ENCODE measurements at regions not wholly inside any gene's neighbourhood (a gene's known extent, or its start where the extent isn't known, plus 50 kb on each side); places are given as distances from the start of the nearest gene placed in this dataset.

DNA sequence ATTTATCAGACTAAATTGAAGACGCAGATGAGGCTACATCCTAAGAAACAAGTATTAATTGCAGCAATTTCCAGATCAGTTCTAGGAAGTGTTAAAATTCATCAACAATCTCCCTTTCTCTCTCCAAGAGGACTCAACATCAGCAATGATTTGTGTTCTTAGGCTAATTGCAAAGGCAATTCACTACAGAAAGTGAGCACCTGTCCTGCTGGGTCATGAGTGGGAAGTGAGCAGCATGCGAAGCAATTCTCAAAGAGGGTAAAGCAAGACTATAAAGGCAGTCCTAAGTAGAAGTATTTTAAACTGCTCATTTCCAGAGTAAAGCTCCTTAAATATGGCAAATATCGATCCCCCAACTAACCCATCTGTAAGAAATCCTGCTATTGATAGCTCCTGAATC, 1191.0 kb upstream of the ALCAM start:
- Histone ChIP-seq H3K4me1 (no peaks in the 10 kb centered on the region), H3K4me2 (no peak overlapping the region), H3K4me3 (no peak overlapping the region), H3K9me3 (no peaks in the 10 kb centered on the region), H3K27ac (no peak overlapping the region)
- POLR2A ChIA-PET: no interaction called here
- FAIRE-seq: no peak
- no peak for DNase-seq (ENCODE audit: low read depth in 1 of 2, low spot score in 1 of 2)
- 46% methylated on average over 3 of the region's 3 CpGs for WGBS (ENCODE audit: missing lambda C conversion rate)
- TF ChIP-seq CBX8 (IDR thresholded peaks at IDR 0.05) (no peak), TFCP2L1 (CRISPR knock-in tag; IDR thresholded peaks at IDR 0.05) (no peak), CEBPB (IDR thresholded peaks at IDR 0.05) (no peak), HOXB5 (CRISPR knock-in tag; IDR thresholded peaks at IDR 0.05) (no peak), KDM5A (IDR thresholded peaks at IDR 0.05) (no peak), ZFP36 (IDR thresholded peaks at IDR 0.05; ENCODE audit: borderline replicate concordance, partially characterized antibody) (no peak), ZC3H11A (IDR thresholded peaks at IDR 0.05) (no peak), POLR2A (IDR thresholded peaks at IDR 0.05; ENCODE audit: low read length) (no peak), NR3C1 (IDR thresholded peaks at IDR 0.05) (no peak)
- TF ChIP-seq, protein P1, sequence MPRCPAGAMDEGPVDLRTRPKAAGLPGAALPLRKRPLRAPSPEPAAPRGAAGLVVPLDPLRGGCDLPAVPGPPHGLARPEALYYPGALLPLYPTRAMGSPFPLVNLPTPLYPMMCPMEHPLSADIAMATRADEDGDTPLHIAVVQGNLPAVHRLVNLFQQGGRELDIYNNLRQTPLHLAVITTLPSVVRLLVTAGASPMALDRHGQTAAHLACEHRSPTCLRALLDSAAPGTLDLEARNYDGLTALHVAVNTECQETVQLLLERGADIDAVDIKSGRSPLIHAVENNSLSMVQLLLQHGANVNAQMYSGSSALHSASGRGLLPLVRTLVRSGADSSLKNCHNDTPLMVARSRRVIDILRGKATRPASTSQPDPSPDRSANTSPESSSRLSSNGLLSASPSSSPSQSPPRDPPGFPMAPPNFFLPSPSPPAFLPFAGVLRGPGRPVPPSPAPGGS (IDR thresholded peaks at IDR 0.05): no peak
- TF ChIP-seq, protein P2, sequence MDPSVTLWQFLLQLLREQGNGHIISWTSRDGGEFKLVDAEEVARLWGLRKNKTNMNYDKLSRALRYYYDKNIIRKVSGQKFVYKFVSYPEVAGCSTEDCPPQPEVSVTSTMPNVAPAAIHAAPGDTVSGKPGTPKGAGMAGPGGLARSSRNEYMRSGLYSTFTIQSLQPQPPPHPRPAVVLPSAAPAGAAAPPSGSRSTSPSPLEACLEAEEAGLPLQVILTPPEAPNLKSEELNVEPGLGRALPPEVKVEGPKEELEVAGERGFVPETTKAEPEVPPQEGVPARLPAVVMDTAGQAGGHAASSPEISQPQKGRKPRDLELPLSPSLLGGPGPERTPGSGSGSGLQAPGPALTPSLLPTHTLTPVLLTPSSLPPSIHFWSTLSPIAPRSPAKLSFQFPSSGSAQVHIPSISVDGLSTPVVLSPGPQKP (IDR thresholded peaks at IDR 0.05; ENCODE audit: low read depth, low read length): no peak
- CTCF ChIA-PET: no interaction called here
- no peak for ATAC-seq

DNA sequence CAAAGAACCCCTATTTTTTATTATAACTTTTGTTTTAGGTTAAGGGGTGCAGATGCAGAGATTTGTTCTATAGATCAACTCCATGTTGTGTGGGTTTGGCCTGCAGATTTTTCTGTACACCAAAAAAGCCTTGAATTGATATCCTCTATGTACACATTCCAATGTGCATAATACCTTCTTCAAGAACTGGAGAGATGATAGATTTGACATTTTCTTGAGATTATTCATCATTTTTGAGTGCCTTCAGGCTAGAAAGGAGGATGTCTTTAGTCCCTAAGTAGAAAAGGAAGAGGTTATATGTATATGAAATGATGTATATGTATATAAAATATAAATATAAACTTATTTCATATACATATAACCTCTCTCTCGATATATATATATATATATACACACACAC, 1190.0 kb upstream of the ALCAM start:
- POLR2A ChIA-PET: no interaction called here
- Histone ChIP-seq H3K4me3 (no peak overlapping the region), H3K4me1 (no peaks in the 10 kb centered on the region), H3K9me3 (no peaks in the 10 kb centered on the region), H3K27ac (no peak overlapping the region), H3K4me2 (no peak overlapping the region)
- CTCF ChIA-PET: no interaction called here
- no peak for TF ChIP-seq EHF (CRISPR knock-in tag; IDR thresholded peaks at IDR 0.05)
- TF ChIP-seq, protein P3, sequence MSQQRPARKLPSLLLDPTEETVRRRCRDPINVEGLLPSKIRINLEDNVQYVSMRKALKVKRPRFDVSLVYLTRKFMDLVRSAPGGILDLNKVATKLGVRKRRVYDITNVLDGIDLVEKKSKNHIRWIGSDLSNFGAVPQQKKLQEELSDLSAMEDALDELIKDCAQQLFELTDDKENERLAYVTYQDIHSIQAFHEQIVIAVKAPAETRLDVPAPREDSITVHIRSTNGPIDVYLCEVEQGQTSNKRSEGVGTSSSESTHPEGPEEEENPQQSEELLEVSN (IDR thresholded peaks at IDR 0.05; ENCODE audit: borderline replicate concordance, low read depth): no peak
- TF ChIP-seq SREBF2 (IDR thresholded peaks at IDR 0.05): no peak
- no peak for TF ChIP-seq RNF2 (IDR thresholded peaks at IDR 0.05; ENCODE audit: borderline replicate concordance, low read depth)
- no peak for TF ChIP-seq TP53 (CRISPR knock-in tag; IDR thresholded peaks at IDR 0.05)
- TF ChIP-seq, protein P4, sequence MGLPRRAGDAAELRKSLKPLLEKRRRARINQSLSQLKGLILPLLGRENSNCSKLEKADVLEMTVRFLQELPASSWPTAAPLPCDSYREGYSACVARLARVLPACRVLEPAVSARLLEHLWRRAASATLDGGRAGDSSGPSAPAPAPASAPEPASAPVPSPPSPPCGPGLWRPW (IDR thresholded peaks at IDR 0.05): no peak
- TF ChIP-seq HOXA7 (CRISPR knock-in tag; IDR thresholded peaks at IDR 0.05): no peak
- no peak for TF ChIP-seq PHF8 (IDR thresholded peaks at IDR 0.05; ENCODE audit: borderline replicate concordance, low read depth)
- DNase-seq (ENCODE audit: low read depth in 1 of 2, low spot score in 1 of 2) (no peak), FAIRE-seq (no peak), ATAC-seq (no peak)
- 5% methylated on average over 1 of the region's 1 CpG for WGBS (ENCODE audit: missing lambda C conversion rate)

DNA sequence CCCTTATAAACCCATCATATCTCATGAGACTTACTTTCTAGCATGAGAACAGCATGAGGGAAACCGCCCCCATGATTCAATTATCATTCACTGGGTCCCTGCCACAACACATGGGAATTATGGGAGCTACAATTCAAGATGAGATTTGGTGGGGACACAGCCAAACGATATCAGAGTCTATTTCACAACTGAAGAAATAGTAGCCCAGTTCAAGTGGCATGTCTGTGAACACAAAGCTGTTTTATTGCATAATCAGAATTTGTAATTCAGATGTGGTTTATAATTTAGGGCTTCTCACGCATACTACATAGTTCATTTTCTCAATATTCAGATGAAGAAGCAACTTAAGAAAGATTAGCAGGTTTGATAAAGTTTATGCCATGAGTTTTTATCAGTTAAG, 1188.0 kb upstream of the ALCAM start:
- CTCF ChIA-PET: no interaction called here
- H3K27ac ChIP-seq: no peak overlapping the region
- H3K4me2 ChIP-seq: no peak overlapping the region
- TF ChIP-seq JUN (IDR thresholded peaks at IDR 0.05): no peak
- H3K9me3 ChIP-seq: no peaks in the 10 kb centered on the region
- DNase-seq (ENCODE audit: low read depth in 1 of 2, low spot score in 1 of 2): no peak
- POLR2A ChIA-PET: no interaction called here
- 35% methylated on average over 3 of the region's 3 CpGs for WGBS (ENCODE audit: missing lambda C conversion rate)
- ATAC-seq: no peak
- no peak for FAIRE-seq
- H3K4me3 ChIP-seq: no peak overlapping the region
- H3K4me1 ChIP-seq: no peaks in the 10 kb centered on the region

DNA sequence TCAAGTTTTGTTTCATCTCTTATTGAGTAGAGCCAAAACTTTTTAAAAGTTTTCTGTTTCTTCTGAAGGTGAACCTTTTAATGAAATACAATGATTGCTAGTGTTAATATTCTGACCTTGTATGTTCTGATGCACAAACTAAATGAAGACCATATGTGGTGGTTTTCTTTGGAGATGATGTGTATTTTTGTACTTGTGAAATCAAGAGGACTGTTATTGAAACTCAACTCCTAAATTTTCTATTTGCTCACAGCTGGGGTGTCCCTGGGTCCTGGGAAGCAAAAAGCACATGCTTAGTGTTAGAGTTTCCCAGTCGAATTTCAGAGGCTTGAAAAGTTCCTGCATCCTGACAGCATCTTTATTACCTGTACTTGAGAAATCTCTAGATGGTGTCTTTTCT, 1185.8 kb upstream of the ALCAM start:
- 0% methylated on average over 1 of the region's 1 CpG for WGBS (ENCODE audit: missing lambda C conversion rate)
- DNase-seq (ENCODE audit: low read depth in 1 of 2, low spot score in 1 of 2) (no peak), ATAC-seq (no peak), FAIRE-seq (no peak)
- Histone ChIP-seq H3K4me1 (no peaks in the 10 kb centered on the region), H3K4me3 (no peak overlapping the region), H3K27ac (no peak overlapping the region), H3K9me3 (no peaks in the 10 kb centered on the region), H3K4me2 (no peak overlapping the region)
- ChIA-PET CTCF (no interaction called here), POLR2A (no interaction called here)
- TF ChIP-seq, protein P4 (IDR thresholded peaks at IDR 0.05): no peak
- TF ChIP-seq, protein P2 (IDR thresholded peaks at IDR 0.05; ENCODE audit: low read depth, low read length): no peak
- TF ChIP-seq NFE2L2 (conservative IDR thresholded peaks at IDR 0.05; ENCODE audit: low read length): no peak
- TF ChIP-seq ESRRA (IDR thresholded peaks at IDR 0.05; ENCODE audit: borderline replicate concordance, low read length): no peak
- no peak for TF ChIP-seq RARB (CRISPR knock-in tag; IDR thresholded peaks at IDR 0.05)
- no peak for TF ChIP-seq RCOR1 (IDR thresholded peaks at IDR 0.05; ENCODE audit: low read depth, low read length)
- TF ChIP-seq, protein P5, sequence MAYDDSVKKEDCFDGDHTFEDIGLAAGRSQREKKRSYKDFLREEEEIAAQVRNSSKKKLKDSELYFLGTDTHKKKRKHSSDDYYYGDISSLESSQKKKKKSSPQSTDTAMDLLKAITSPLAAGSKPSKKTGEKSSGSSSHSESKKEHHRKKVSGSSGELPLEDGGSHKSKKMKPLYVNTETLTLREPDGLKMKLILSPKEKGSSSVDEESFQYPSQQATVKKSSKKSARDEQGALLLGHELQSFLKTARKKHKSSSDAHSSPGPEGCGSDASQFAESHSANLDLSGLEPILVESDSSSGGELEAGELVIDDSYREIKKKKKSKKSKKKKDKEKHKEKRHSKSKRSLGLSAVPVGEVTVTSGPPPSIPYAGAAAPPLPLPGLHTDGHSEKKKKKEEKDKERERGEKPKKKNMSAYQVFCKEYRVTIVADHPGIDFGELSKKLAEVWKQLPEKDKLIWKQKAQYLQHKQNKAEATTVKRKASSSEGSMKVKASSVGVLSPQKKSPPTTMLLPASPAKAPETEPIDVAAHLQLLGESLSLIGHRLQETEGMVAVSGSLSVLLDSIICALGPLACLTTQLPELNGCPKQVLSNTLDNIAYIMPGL (CRISPR knock-in tag; IDR thresholded peaks at IDR 0.05; ENCODE audit: borderline replicate concordance): no peak
- no peak for TF ChIP-seq MAFK (IDR thresholded peaks at IDR 0.05; ENCODE audit: partially characterized antibody)
- TF ChIP-seq HOXB5 (CRISPR knock-in tag; IDR thresholded peaks at IDR 0.05): no peak
- TF ChIP-seq, protein P3 (IDR thresholded peaks at IDR 0.05; ENCODE audit: borderline replicate concordance, low read depth): no peak
- no peak for TF ChIP-seq JUN (IDR thresholded peaks at IDR 0.05)

Measured in A549 (cell line).